GM19397 (cell line): ENCODE measurements at regions not wholly inside any gene's neighbourhood (a gene's known extent, or its start where the extent isn't known, plus 50 kb on each side); places are given as distances from the start of the nearest gene placed in this dataset.
A peak's percentile ranks its signal among the peaks of the same experiment; 100 is the strongest.
"Not testable (repeated sequence)": the region's sequence is repeated elsewhere in the genome, so short reads cannot be mapped to it uniquely, and the experiment has no call there.

Source experiments
- ATAC-seq: cut with Tn5 transposase; IDR thresholded peaks from one replicate; pipeline ENCODE4 v1.9.1; 2021; ENCODE audit warnings: mild to moderate bottlenecking, moderate library complexity; ENCODE audit not compliant: unreplicated experiment

GRCh38 chr6:11457422-11457821 lies 80.1 kb upstream of the TMEM170B start:
- not testable (repeated sequence) for ATAC-seq

GRCh38 chr6:11452106-11452505 lies 85.4 kb upstream of the TMEM170B start:
- not testable (repeated sequence) for ATAC-seq

GRCh38 chr6:11450037-11450436 lies 87.5 kb upstream of the TMEM170B start:
- no peak for ATAC-seq

GRCh38 chr6:11449408-11449807 lies 88.1 kb upstream of the TMEM170B start:
- ATAC-seq = no peak

- ATAC-seq = no peak
Observed at GRCh38 chr6:11448038-11448437, 89.5 kb upstream of the TMEM170B start.

- no peak for ATAC-seq
Observed at GRCh38 chr6:11447265-11447664, 90.3 kb upstream of the TMEM170B start.

GRCh38 chr6:11445146-11445545 lies 92.4 kb upstream of the TMEM170B start:
- ATAC-seq = no peak

GRCh38 chr6:11443125-11443524 lies 94.4 kb upstream of the TMEM170B start:
- ATAC-seq = not testable (repeated sequence)

GRCh38 chr6:11442495-11442894 lies 95.1 kb upstream of the TMEM170B start:
- no peak for ATAC-seq

- ATAC-seq = no peak
Observed at GRCh38 chr6:11439876-11440275, 97.7 kb upstream of the TMEM170B start.

GRCh38 chr6:11439017-11439420 lies 98.5 kb upstream of the TMEM170B start:
- ATAC-seq = no peak

- no peak for ATAC-seq
Observed at GRCh38 chr6:11437824-11438459, 99.6 kb upstream of the TMEM170B start.

GRCh38 chr6:11436508-11437096 lies 100.9 kb upstream of the TMEM170B start:
- ATAC-seq = no peak

GRCh38 chr6:11434565-11435326 lies 102.8 kb upstream of the TMEM170B start:
- ATAC-seq = no peak

- no peak for ATAC-seq
Observed at GRCh38 chr6:11433860-11434259, 103.7 kb upstream of the TMEM170B start.

GRCh38 chr6:11432713-11433450 lies 104.7 kb upstream of the TMEM170B start:
- no peak for ATAC-seq

GRCh38 chr6:11432091-11432490 lies 105.5 kb upstream of the TMEM170B start:
- no peak for ATAC-seq

- no peak for ATAC-seq
Observed at GRCh38 chr6:11431455-11431937, 106.1 kb upstream of the TMEM170B start.

- ATAC-seq = no peak
Observed at GRCh38 chr6:11430036-11430435, 107.5 kb upstream of the TMEM170B start.

GRCh38 chr6:11429577-11429976 lies 108.0 kb upstream of the TMEM170B start:
- no peak for ATAC-seq

GRCh38 chr6:11428895-11429294 lies 108.7 kb upstream of the TMEM170B start:
- ATAC-seq = peak; percentile 53
